ENCODE measurements at regions not wholly inside any gene's neighbourhood (a gene's known extent, or its start where the extent isn't known, plus 50 kb on each side); places are given as distances from the start of the nearest gene placed in this dataset.

- DNase-seq (ENCODE audit: extremely low read depth, low read depth), result no peak
- TF ChIP-seq CTCF (IDR thresholded peaks at IDR 0.05; ENCODE audit: low read depth, low read length), result no peak
These were observed 161.1 kb upstream of the TBCA start for GRCh38 chr5:77937015-77937908.

- TF ChIP-seq CTCF (IDR thresholded peaks at IDR 0.05; ENCODE audit: low read depth, low read length), result no peak
These were observed 160.2 kb upstream of the TBCA start for GRCh38 chr5:77936365-77936693.

GRCh38 chr5:77935506-77936364 lies 159.6 kb upstream of the TBCA start:
- DNase-seq (ENCODE audit: extremely low read depth, low read depth), result no peak
- TF ChIP-seq CTCF (IDR thresholded peaks at IDR 0.05; ENCODE audit: low read depth, low read length), result no peak

More at GRCh38 chr5:77936365-77936693, 160.2 kb upstream of the TBCA start:
- DNase-seq (ENCODE audit: extremely low read depth, low read depth), result no peak

GRCh38 chr5:77928776-77929300 lies 152.7 kb upstream of the TBCA start:
- TF ChIP-seq CTCF (IDR thresholded peaks at IDR 0.05; ENCODE audit: low read depth, low read length), result no peak
- DNase-seq (ENCODE audit: extremely low read depth, low read depth), result no peak

GRCh38 chr5:77926337-77926736 lies 150.2 kb upstream of the TBCA start:
- DNase-seq (ENCODE audit: extremely low read depth, low read depth), result no peak
- no peak for TF ChIP-seq CTCF (IDR thresholded peaks at IDR 0.05; ENCODE audit: low read depth, low read length)

GRCh38 chr5:77925503-77925902 lies 149.4 kb upstream of the TBCA start:
- no peak for TF ChIP-seq CTCF (IDR thresholded peaks at IDR 0.05; ENCODE audit: low read depth, low read length)
- DNase-seq (ENCODE audit: extremely low read depth, low read depth), result no peak

GRCh38 chr5:77924081-77924480 lies 147.9 kb upstream of the TBCA start:
- no peak for DNase-seq (ENCODE audit: extremely low read depth, low read depth)
- TF ChIP-seq CTCF (IDR thresholded peaks at IDR 0.05; ENCODE audit: low read depth, low read length), result no peak
